ENCODE measurements at regions not wholly inside any gene's neighbourhood (a gene's known extent, or its start where the extent isn't known, plus 50 kb on each side); places are given as distances from the start of the nearest gene placed in this dataset.

DNA sequence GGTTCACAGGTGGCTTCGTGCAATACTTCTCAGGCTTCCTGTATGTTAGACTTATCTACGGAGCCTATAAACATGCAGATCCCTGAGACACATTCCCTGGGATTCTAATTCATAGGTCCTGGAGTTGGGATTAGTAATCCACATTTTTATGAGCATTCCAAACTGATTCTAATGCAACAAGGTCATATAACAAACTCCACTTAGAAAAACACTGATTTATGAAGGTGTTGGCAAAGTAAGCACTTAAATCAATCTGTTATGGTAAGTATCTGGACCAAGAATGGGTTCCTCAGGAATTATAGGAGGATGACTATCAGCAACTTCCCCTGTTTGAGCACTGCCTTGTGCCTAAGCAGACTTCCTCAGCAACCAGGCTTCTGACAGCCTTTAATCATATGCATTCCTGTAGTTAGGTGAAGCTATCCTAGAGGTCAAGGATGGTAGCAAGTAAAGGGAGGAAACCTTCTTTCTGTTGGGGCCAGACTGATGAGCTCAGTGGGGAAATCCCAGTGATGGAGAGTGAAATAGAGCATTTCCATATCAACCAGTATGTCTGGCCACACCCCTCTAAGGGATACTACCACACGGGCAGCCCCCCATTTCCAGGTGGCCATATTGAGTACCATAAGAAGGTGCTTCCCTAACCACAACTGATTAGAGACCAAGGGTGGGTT, 89.6 kb downstream of the RASSF10 start:
- TF ChIP-seq ZBTB10 (tag by site-specific recombination; IDR thresholded peaks at IDR 0.05) (no peak), ZNF624 (tag by site-specific recombination; IDR thresholded peaks at IDR 0.05) (no peak), ZSCAN30 (tag by site-specific recombination; IDR thresholded peaks at IDR 0.05) (no peak), ATF2 (tag by site-specific recombination; IDR thresholded peaks at IDR 0.05; ENCODE audit: low read depth) (no peak), ZNF157 (tag by site-specific recombination; IDR thresholded peaks at IDR 0.05) (no peak), ZNF26 (tag by site-specific recombination; IDR thresholded peaks at IDR 0.05) (no peak), ZNF510 (tag by site-specific recombination; IDR thresholded peaks at IDR 0.05; ENCODE audit: insufficient replicate concordance) (no peak), GLI4 (tag by site-specific recombination; IDR thresholded peaks at IDR 0.05) (no peak), OVOL3 (tag by site-specific recombination; IDR thresholded peaks at IDR 0.05) (no peak), SALL2 (tag by site-specific recombination; IDR thresholded peaks at IDR 0.05; ENCODE audit: borderline replicate concordance) (no peak), MEIS1 (CRISPR knock-in tag; IDR thresholded peaks at IDR 0.05; ENCODE audit: borderline replicate concordance) (no peak)
- TF ChIP-seq, protein P1, sequence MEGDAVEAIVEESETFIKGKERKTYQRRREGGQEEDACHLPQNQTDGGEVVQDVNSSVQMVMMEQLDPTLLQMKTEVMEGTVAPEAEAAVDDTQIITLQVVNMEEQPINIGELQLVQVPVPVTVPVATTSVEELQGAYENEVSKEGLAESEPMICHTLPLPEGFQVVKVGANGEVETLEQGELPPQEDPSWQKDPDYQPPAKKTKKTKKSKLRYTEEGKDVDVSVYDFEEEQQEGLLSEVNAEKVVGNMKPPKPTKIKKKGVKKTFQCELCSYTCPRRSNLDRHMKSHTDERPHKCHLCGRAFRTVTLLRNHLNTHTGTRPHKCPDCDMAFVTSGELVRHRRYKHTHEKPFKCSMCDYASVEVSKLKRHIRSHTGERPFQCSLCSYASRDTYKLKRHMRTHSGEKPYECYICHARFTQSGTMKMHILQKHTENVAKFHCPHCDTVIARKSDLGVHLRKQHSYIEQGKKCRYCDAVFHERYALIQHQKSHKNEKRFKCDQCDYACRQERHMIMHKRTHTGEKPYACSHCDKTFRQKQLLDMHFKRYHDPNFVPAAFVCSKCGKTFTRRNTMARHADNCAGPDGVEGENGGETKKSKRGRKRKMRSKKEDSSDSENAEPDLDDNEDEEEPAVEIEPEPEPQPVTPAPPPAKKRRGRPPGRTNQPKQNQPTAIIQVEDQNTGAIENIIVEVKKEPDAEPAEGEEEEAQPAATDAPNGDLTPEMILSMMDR (tag by site-specific recombination; IDR thresholded peaks at IDR 0.05) = no peak
- TF ChIP-seq, protein P2, sequence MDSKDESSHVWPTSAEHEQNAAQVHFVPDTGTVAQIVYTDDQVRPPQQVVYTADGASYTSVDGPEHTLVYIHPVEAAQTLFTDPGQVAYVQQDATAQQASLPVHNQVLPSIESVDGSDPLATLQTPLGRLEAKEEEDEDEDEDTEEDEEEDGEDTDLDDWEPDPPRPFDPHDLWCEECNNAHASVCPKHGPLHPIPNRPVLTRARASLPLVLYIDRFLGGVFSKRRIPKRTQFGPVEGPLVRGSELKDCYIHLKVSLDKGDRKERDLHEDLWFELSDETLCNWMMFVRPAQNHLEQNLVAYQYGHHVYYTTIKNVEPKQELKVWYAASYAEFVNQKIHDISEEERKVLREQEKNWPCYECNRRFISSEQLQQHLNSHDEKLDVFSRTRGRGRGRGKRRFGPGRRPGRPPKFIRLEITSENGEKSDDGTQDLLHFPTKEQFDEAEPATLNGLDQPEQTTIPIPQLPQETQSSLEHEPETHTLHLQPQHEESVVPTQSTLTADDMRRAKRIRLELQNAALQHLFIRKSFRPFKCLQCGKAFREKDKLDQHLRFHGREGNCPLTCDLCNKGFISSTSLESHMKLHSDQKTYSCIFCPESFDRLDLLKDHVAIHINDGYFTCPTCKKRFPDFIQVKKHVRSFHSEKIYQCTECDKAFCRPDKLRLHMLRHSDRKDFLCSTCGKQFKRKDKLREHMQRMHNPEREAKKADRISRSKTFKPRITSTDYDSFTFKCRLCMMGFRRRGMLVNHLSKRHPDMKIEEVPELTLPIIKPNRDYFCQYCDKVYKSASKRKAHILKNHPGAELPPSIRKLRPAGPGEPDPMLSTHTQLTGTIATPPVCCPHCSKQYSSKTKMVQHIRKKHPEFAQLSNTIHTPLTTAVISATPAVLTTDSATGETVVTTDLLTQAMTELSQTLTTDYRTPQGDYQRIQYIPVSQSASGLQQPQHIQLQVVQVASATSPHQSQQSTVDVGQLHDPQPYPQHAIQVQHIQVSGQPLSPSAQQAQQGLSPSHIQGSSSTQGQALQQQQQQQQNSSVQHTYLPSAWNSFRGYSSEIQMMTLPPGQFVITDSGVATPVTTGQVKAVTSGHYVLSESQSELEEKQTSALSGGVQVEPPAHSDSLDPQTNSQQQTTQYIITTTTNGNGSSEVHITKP (tag by site-specific recombination; IDR thresholded peaks at IDR 0.05) = no peak

Data from HEK293 (cell line).